ENCODE measurements at regions not wholly inside any gene's neighbourhood (a gene's known extent, or its start where the extent isn't known, plus 50 kb on each side); places are given as distances from the start of the nearest gene placed in this dataset.

GRCh38 chr20:40230486-40230885 lies 458.6 kb downstream of the MAFB start:
- Histone ChIP-seq H4K20me1 (ENCODE audit: low read depth, low read length) (no peaks in the 10 kb centered on the region), H3K9ac (ENCODE audit: low read length) (no peak overlapping the region), H3K9me2 (replicated peaks; ENCODE audit: insufficient read depth, low read length) (no peaks in the 10 kb centered on the region), H3K9me3 (ENCODE audit: insufficient read depth, low read length) (no peaks in the 10 kb centered on the region), H3K79me2 (ENCODE audit: insufficient read depth, low read length) (no peaks in the 10 kb centered on the region), H3K36me3 (ENCODE audit: low read length) (no peaks in the 10 kb centered on the region), H3K27ac (ENCODE audit: low read depth, low read length) (no peak overlapping the region), H3K4me2 (ENCODE audit: low read depth, low read length, poor library complexity, severe bottlenecking) (no peak overlapping the region), H3K27me3 (ENCODE audit: low read length) (no peaks in the 10 kb centered on the region), H3K4me3 (ENCODE audit: insufficient read depth, low read length, poor library complexity, severe bottlenecking) (no peak overlapping the region), H2AFZ (ENCODE audit: low read depth, low read length, severe bottlenecking) (no peak overlapping the region), H3F3A (ENCODE audit: insufficient read depth) (no peaks in the 10 kb centered on the region)
- no peak for TF ChIP-seq EZH2phosphoT487 (conservative IDR thresholded peaks at IDR 0.05; ENCODE audit: low read length)
- TF ChIP-seq, protein P1, sequence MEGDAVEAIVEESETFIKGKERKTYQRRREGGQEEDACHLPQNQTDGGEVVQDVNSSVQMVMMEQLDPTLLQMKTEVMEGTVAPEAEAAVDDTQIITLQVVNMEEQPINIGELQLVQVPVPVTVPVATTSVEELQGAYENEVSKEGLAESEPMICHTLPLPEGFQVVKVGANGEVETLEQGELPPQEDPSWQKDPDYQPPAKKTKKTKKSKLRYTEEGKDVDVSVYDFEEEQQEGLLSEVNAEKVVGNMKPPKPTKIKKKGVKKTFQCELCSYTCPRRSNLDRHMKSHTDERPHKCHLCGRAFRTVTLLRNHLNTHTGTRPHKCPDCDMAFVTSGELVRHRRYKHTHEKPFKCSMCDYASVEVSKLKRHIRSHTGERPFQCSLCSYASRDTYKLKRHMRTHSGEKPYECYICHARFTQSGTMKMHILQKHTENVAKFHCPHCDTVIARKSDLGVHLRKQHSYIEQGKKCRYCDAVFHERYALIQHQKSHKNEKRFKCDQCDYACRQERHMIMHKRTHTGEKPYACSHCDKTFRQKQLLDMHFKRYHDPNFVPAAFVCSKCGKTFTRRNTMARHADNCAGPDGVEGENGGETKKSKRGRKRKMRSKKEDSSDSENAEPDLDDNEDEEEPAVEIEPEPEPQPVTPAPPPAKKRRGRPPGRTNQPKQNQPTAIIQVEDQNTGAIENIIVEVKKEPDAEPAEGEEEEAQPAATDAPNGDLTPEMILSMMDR (IDR thresholded peaks at IDR 0.05; ENCODE audit: insufficient read depth, low read length, poor library complexity, severe bottlenecking), result no peak

DNA sequence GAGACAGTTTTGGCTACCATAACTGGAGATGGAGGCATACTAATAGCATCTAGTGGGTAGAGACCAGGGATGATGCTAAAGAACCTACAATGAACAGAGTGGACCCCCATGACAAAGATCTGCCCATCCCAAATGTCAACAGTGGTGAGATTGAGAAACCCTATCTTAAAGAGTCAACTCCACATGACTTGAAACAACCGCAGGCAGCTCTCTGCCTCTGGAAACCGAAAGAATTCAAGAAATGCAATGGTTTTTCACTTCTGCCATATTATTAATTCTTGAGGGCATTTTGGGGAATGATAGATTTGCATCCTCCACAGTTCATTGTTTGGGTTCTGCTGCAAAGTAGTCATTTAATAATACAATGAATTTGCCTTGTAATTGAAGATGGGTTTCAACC lies 463.4 kb downstream of the MAFB start:
- Histone ChIP-seq H3K27ac (ENCODE audit: low read depth, low read length) (no peak overlapping the region), H3K79me2 (ENCODE audit: insufficient read depth, low read length) (no peaks in the 10 kb centered on the region), H3K9me2 (replicated peaks; ENCODE audit: insufficient read depth, low read length) (no peaks in the 10 kb centered on the region), H2AFZ (ENCODE audit: low read depth, low read length, severe bottlenecking) (no peak overlapping the region), H3K9ac (ENCODE audit: low read length) (no peak overlapping the region), H3K4me2 (ENCODE audit: low read depth, low read length, poor library complexity, severe bottlenecking) (no peak overlapping the region), H4K20me1 (ENCODE audit: low read depth, low read length) (no peaks in the 10 kb centered on the region), H3K36me3 (ENCODE audit: low read length) (no peaks in the 10 kb centered on the region), H3K4me3 (ENCODE audit: insufficient read depth, low read length, poor library complexity, severe bottlenecking) (no peak overlapping the region), H3K27me3 (ENCODE audit: low read length) (no peaks in the 10 kb centered on the region), H3K9me3 (ENCODE audit: insufficient read depth, low read length) (no peaks in the 10 kb centered on the region), H3F3A (ENCODE audit: insufficient read depth) (no peaks in the 10 kb centered on the region)
- TF ChIP-seq EZH2phosphoT487 (conservative IDR thresholded peaks at IDR 0.05; ENCODE audit: low read length), result no peak
- TF ChIP-seq, protein P1 (IDR thresholded peaks at IDR 0.05; ENCODE audit: insufficient read depth, low read length, poor library complexity, severe bottlenecking), result no peak

GRCh38 chr20:40223810-40224209 lies 465.2 kb downstream of the MAFB start:
- Histone ChIP-seq H3F3A (ENCODE audit: insufficient read depth) (no peaks in the 10 kb centered on the region), H3K4me3 (ENCODE audit: insufficient read depth, low read length, poor library complexity, severe bottlenecking) (no peak overlapping the region), H3K9me2 (replicated peaks; ENCODE audit: insufficient read depth, low read length) (no peaks in the 10 kb centered on the region), H3K27me3 (ENCODE audit: low read length) (no peaks in the 10 kb centered on the region; the same call in 1 of the 2 replicates), H3K9me3 (ENCODE audit: insufficient read depth, low read length) (no peaks in the 10 kb centered on the region), H3K36me3 (ENCODE audit: low read length) (no peaks in the 10 kb centered on the region), H3K27ac (ENCODE audit: low read depth, low read length) (no peak overlapping the region), H3K9ac (ENCODE audit: low read length) (no peak overlapping the region), H4K20me1 (ENCODE audit: low read depth, low read length) (no peaks in the 10 kb centered on the region), H2AFZ (ENCODE audit: low read depth, low read length, severe bottlenecking) (no peak overlapping the region), H3K4me2 (ENCODE audit: low read depth, low read length, poor library complexity, severe bottlenecking) (no peak overlapping the region), H3K79me2 (ENCODE audit: insufficient read depth, low read length) (no peaks in the 10 kb centered on the region)
- TF ChIP-seq EZH2phosphoT487 (conservative IDR thresholded peaks at IDR 0.05; ENCODE audit: low read length), result no peak

GRCh38 chr20:40218971-40219370 lies 470.1 kb downstream of the MAFB start:
- Histone ChIP-seq H3K9ac (ENCODE audit: low read length) (no peak overlapping the region), H3K27ac (ENCODE audit: low read depth, low read length) (no peak overlapping the region), H3K4me3 (ENCODE audit: insufficient read depth, low read length, poor library complexity, severe bottlenecking) (no peak overlapping the region), H3K9me3 (ENCODE audit: insufficient read depth, low read length) (no peaks in the 10 kb centered on the region), H3K4me2 (ENCODE audit: low read depth, low read length, poor library complexity, severe bottlenecking) (no peak overlapping the region), H3K79me2 (ENCODE audit: insufficient read depth, low read length) (no peaks in the 10 kb centered on the region), H3K9me2 (replicated peaks; ENCODE audit: insufficient read depth, low read length) (no peaks in the 10 kb centered on the region), H4K20me1 (ENCODE audit: low read depth, low read length) (no peaks in the 10 kb centered on the region), H3K27me3 (ENCODE audit: low read length) (no peaks in the 10 kb centered on the region; the same call in 1 of the 2 replicates), H3F3A (ENCODE audit: insufficient read depth) (no peaks in the 10 kb centered on the region), H2AFZ (ENCODE audit: low read depth, low read length, severe bottlenecking) (no peak overlapping the region), H3K36me3 (ENCODE audit: low read length) (no peaks in the 10 kb centered on the region)
- TF ChIP-seq, protein P1 (IDR thresholded peaks at IDR 0.05; ENCODE audit: insufficient read depth, low read length, poor library complexity, severe bottlenecking), result no peak
- TF ChIP-seq EZH2phosphoT487 (conservative IDR thresholded peaks at IDR 0.05; ENCODE audit: low read length), result no peak

Measured in SU-DHL-6 (cell line).